ENCODE measurements at regions not wholly inside any gene's neighbourhood (a gene's known extent, or its start where the extent isn't known, plus 50 kb on each side); places are given as distances from the start of the nearest gene placed in this dataset.

DNA sequence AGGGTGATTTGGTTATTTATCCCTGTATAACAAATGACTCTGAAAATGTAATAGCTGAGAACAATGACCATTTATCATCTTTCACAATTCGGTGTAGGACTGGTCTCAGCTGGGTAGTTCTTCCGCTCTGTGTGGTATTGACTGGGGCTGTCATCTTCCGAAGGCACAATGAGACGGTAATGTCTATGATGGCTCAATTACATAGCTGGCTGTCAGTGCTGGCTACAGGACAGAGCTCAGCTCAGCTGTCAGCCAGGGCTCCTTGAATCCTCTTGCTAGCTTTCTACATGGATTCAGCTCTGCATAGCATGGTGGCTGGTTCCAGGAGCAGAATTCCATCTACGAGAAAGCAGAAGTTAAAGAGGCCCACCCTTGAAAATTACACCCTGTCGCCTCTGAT, 483.8 kb downstream of the TDRD15 start:
- 83 to 90% methylated on average over 3 to 6 of the region's 6 CpGs for WGBS, 2 experiments (ENCODE audit: insufficient coverage in 2 of 2)
- Histone ChIP-seq H3K4me1 (ENCODE audit: control insufficient read depth, insufficient read depth, low read length, poor library complexity, severe bottlenecking) (no peaks in the 10 kb centered on the region), H3K4me3 (ENCODE audit: extremely low read depth, insufficient read depth, low read length, poor library complexity, severe bottlenecking) (no peak overlapping the region), H3K9me3 (ENCODE audit: control insufficient read depth, low read length) (no peaks in the 10 kb centered on the region), H3K27ac (ENCODE audit: low read depth, low read length, severe bottlenecking) (no peak overlapping the region), H3K36me3 (ENCODE audit: control insufficient read depth, insufficient read depth, low read length) (no peaks in the 10 kb centered on the region)

GRCh38 chr2:21610304-21610703, 486.5 kb downstream of the TDRD15 start:
- no peaks in the 10 kb centered on the region for H3K4me1 ChIP-seq (ENCODE audit: control insufficient read depth, insufficient read depth, low read length, poor library complexity, severe bottlenecking)
- H3K36me3 ChIP-seq (ENCODE audit: control insufficient read depth, insufficient read depth, low read length): no peaks in the 10 kb centered on the region
- 90 to 93% methylated on average over 2 of the region's 3 CpGs for WGBS, 2 experiments (ENCODE audit: insufficient coverage in 2 of 2)
- H3K9me3 ChIP-seq (ENCODE audit: control insufficient read depth, low read length): no peaks in the 10 kb centered on the region
- H3K4me3 ChIP-seq (ENCODE audit: extremely low read depth, insufficient read depth, low read length, poor library complexity, severe bottlenecking): no peak overlapping the region
- H3K27ac ChIP-seq (ENCODE audit: low read depth, low read length, severe bottlenecking): no peak overlapping the region

DNA sequence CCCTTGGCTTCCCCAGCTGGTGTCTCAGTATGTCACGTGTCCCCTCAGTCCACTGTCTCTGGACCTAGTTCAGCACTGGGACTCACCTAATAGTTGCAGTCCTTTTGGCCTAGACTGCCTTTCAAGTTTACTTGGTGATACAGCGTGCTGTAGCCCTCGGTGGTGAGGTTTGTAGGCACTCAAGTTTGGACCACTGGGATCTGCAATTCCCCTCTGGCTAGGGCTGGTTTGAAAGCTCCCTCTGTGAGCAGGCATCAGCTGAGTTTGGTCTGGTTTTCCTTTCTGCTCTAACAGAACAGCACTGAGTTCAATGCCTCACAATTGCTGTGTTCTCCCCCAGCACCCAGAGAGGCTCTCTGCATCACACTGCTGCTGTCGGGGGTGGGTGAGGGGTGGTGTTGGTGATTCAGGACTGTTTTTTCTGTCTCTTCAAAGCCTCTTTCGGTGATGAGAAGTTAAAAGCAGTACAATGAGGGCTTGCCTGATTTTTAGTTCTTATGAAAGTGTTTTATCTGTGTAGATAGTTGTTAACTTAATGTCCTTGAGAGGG, 494.2 kb downstream of the TDRD15 start:
- Histone ChIP-seq H3K4me3 (ENCODE audit: extremely low read depth, insufficient read depth, low read length, poor library complexity, severe bottlenecking) (no peak overlapping the region), H3K4me1 (ENCODE audit: control insufficient read depth, insufficient read depth, low read length, poor library complexity, severe bottlenecking) (no peaks in the 10 kb centered on the region), H3K27ac (ENCODE audit: low read depth, low read length, severe bottlenecking) (no peak overlapping the region), H3K36me3 (ENCODE audit: control insufficient read depth, insufficient read depth, low read length) (no peaks in the 10 kb centered on the region), H3K9me3 (ENCODE audit: control insufficient read depth, low read length) (no peaks in the 10 kb centered on the region)
- WGBS, 2 experiments (ENCODE audit: insufficient coverage in 2 of 2): 82 to 88% methylated on average over 4 of the region's 5 CpGs

- Histone ChIP-seq H3K4me1 (ENCODE audit: control insufficient read depth, insufficient read depth, low read length, poor library complexity, severe bottlenecking) (no peaks in the 10 kb centered on the region), H3K9me3 (ENCODE audit: control insufficient read depth, low read length) (no peaks in the 10 kb centered on the region), H3K27ac (ENCODE audit: low read depth, low read length, severe bottlenecking) (no peak overlapping the region), H3K36me3 (ENCODE audit: control insufficient read depth, insufficient read depth, low read length) (no peaks in the 10 kb centered on the region), H3K4me3 (ENCODE audit: extremely low read depth, insufficient read depth, low read length, poor library complexity, severe bottlenecking) (no peak overlapping the region)
- WGBS, 2 experiments (ENCODE audit: insufficient coverage in 2 of 2): 94% methylated on average over 3 to 5 of the region's 5 CpGs
Measured at GRCh38 chr2:21620771-21621170, 497.0 kb downstream of the TDRD15 start.

- no peak overlapping the region for H3K27ac ChIP-seq (ENCODE audit: low read depth, low read length, severe bottlenecking)
- H3K36me3 ChIP-seq (ENCODE audit: control insufficient read depth, insufficient read depth, low read length): no peaks in the 10 kb centered on the region
- H3K9me3 ChIP-seq (ENCODE audit: control insufficient read depth, low read length): no peaks in the 10 kb centered on the region
- H3K4me3 ChIP-seq (ENCODE audit: extremely low read depth, insufficient read depth, low read length, poor library complexity, severe bottlenecking): no peak overlapping the region
- H3K4me1 ChIP-seq (ENCODE audit: control insufficient read depth, insufficient read depth, low read length, poor library complexity, severe bottlenecking): no peaks in the 10 kb centered on the region
Measured at GRCh38 chr2:21627938-21628337, 504.2 kb downstream of the TDRD15 start.

DNA sequence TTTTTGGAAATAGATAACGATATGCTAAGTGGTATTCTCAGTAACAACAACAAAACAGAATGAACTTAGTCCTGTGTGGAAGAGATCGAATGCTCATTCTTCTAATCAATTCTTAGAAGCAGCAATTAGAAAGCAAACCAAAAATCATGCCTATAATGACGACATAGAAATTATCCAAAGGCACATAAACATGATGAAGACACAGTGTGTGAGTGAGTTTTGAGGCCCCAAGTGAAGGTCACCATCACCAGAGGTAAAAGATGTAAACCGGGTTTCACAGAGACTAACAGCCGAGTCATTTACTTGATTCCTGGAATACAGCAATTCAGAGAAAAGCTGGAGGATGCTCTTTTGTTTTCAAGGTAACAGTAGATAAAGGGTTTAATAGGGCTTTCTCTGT, 509.2 kb downstream of the TDRD15 start:
- no peaks in the 10 kb centered on the region for H3K36me3 ChIP-seq (ENCODE audit: control insufficient read depth, insufficient read depth, low read length)
- no peaks in the 10 kb centered on the region for H3K4me1 ChIP-seq (ENCODE audit: control insufficient read depth, insufficient read depth, low read length, poor library complexity, severe bottlenecking)
- 78 to 92% methylated on average over 2 to 3 of the region's 5 CpGs for WGBS, 2 experiments (ENCODE audit: insufficient coverage in 2 of 2)
- H3K27ac ChIP-seq (ENCODE audit: low read depth, low read length, severe bottlenecking): no peak overlapping the region
- H3K4me3 ChIP-seq (ENCODE audit: extremely low read depth, insufficient read depth, low read length, poor library complexity, severe bottlenecking): no peak overlapping the region
- H3K9me3 ChIP-seq (ENCODE audit: control insufficient read depth, low read length): no peaks in the 10 kb centered on the region

DNA sequence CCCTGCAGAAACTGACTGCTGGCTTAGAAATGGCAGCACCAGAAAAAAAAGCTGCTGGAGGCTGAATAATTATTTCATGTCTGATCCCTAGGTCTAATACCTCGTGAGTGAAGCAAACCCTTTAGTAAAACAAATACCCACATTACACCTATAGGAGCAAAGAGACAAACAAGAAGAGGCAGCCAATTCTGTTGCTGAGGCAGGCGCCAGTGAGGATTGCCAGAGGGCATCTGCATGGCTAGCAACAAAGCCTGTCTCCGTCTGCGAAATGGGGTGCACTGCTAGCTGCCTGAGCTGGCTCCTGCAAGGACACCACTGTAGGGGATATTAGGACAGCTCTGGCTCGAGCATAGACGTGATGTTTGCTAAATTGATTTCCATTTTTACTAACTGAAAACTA, 509.7 kb downstream of the TDRD15 start:
- H3K36me3 ChIP-seq (ENCODE audit: control insufficient read depth, insufficient read depth, low read length): no peaks in the 10 kb centered on the region
- no peaks in the 10 kb centered on the region for H3K9me3 ChIP-seq (ENCODE audit: control insufficient read depth, low read length)
- 56 to 59% methylated on average over 5 to 6 of the region's 6 CpGs for WGBS, 2 experiments (ENCODE audit: insufficient coverage in 2 of 2)
- H3K27ac ChIP-seq (ENCODE audit: low read depth, low read length, severe bottlenecking): no peak overlapping the region
- no peak overlapping the region for H3K4me3 ChIP-seq (ENCODE audit: extremely low read depth, insufficient read depth, low read length, poor library complexity, severe bottlenecking)
- H3K4me1 ChIP-seq (ENCODE audit: control insufficient read depth, insufficient read depth, low read length, poor library complexity, severe bottlenecking): no peaks in the 10 kb centered on the region

GRCh38 chr2:21633911-21634310, 510.1 kb downstream of the TDRD15 start:
- no peak overlapping the region for H3K27ac ChIP-seq (ENCODE audit: low read depth, low read length, severe bottlenecking)
- no peaks in the 10 kb centered on the region for H3K36me3 ChIP-seq (ENCODE audit: control insufficient read depth, insufficient read depth, low read length)
- no peaks in the 10 kb centered on the region for H3K9me3 ChIP-seq (ENCODE audit: control insufficient read depth, low read length)
- no peaks in the 10 kb centered on the region for H3K4me1 ChIP-seq (ENCODE audit: control insufficient read depth, insufficient read depth, low read length, poor library complexity, severe bottlenecking)
- H3K4me3 ChIP-seq (ENCODE audit: extremely low read depth, insufficient read depth, low read length, poor library complexity, severe bottlenecking): no peak overlapping the region
- 86 to 94% methylated on average over 3 to 5 of the region's 7 CpGs for WGBS, 2 experiments (ENCODE audit: insufficient coverage in 2 of 2)

DNA sequence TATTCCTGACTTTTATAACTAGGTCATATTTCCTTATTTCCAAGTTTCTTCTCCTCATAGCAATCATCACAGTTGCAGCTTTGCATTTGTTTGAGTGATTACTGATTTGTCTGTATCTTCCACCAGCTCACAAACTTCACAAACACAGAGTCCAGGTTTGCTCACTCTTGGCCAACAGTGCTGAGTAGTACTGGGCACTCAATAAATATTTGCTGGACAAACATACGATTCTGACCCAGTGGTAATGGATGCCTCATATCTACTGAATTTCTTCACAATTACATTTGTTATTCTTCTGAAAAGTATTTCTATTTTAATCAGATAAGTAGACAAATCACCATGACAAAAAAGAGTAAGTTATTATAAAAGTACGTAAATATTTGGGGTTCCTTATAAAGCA, 516.3 kb downstream of the TDRD15 start:
- Histone ChIP-seq H3K4me1 (ENCODE audit: control insufficient read depth, insufficient read depth, low read length, poor library complexity, severe bottlenecking) (peaks cover 26% of the 10 kb centered on the region), H3K27ac (ENCODE audit: low read depth, low read length, severe bottlenecking) (no peak overlapping the region), H3K9me3 (ENCODE audit: control insufficient read depth, low read length) (no peaks in the 10 kb centered on the region), H3K36me3 (ENCODE audit: control insufficient read depth, insufficient read depth, low read length) (no peaks in the 10 kb centered on the region), H3K4me3 (ENCODE audit: extremely low read depth, insufficient read depth, low read length, poor library complexity, severe bottlenecking) (no peak overlapping the region)
- WGBS, 2 experiments (ENCODE audit: insufficient coverage in 2 of 2): no CpG with 5 or more reads among the region's 2 CpGs

- WGBS, 2 experiments (ENCODE audit: insufficient coverage in 2 of 2): 33 to 55% methylated on average over 3 to 5 of the region's 6 CpGs
- H3K36me3 ChIP-seq (ENCODE audit: control insufficient read depth, insufficient read depth, low read length): no peaks in the 10 kb centered on the region
Measured at GRCh38 chr2:21642647-21643046, 518.9 kb downstream of the TDRD15 start.

DNA sequence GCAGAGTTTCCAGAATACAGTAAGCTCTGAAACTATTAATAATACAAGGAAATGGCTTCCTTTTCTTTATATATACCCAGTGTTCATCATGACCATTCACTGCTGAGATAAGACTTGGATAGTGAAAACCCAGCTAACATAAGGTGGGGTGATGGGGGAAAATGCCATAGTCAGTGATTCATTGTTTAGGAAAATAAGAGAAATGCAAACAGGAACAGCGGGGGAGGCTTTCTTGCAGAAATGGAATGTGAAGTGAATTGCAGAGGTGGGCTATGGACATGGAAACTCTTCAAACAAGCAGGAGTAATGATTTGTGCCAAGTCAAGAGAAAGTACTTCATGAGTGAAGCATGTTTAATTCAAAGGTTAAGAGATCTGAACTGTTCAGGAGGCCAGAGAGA, 519.4 kb downstream of the TDRD15 start:
- peaks cover 26% of the 10 kb centered on the region for H3K4me1 ChIP-seq (ENCODE audit: control insufficient read depth, insufficient read depth, low read length, poor library complexity, severe bottlenecking)
- no peak overlapping the region for H3K4me3 ChIP-seq (ENCODE audit: extremely low read depth, insufficient read depth, low read length, poor library complexity, severe bottlenecking)
- H3K27ac ChIP-seq (ENCODE audit: low read depth, low read length, severe bottlenecking): peak overlapping the region; percentile 31
- H3K9me3 ChIP-seq (ENCODE audit: control insufficient read depth, low read length): no peaks in the 10 kb centered on the region
- H3K36me3 ChIP-seq (ENCODE audit: control insufficient read depth, insufficient read depth, low read length): no peaks in the 10 kb centered on the region
- 25 to 44% methylated on average over 1 of the region's 1 CpG for WGBS, 2 experiments (ENCODE audit: insufficient coverage in 2 of 2)

More at GRCh38 chr2:21642647-21643046, 518.9 kb downstream of the TDRD15 start:
- peak overlapping the region; percentile 31 for H3K27ac ChIP-seq (ENCODE audit: low read depth, low read length, severe bottlenecking)
- peaks cover 26% of the 10 kb centered on the region for H3K4me1 ChIP-seq (ENCODE audit: control insufficient read depth, insufficient read depth, low read length, poor library complexity, severe bottlenecking)
- H3K4me3 ChIP-seq (ENCODE audit: extremely low read depth, insufficient read depth, low read length, poor library complexity, severe bottlenecking): no peak overlapping the region
- H3K9me3 ChIP-seq (ENCODE audit: control insufficient read depth, low read length): no peaks in the 10 kb centered on the region
